ENCODE measurements at regions not wholly inside any gene's neighbourhood (a gene's known extent, or its start where the extent isn't known, plus 50 kb on each side); places are given as distances from the start of the nearest gene placed in this dataset.
A peak's percentile ranks its signal among the peaks of the same experiment; 100 is the strongest.

DNA sequence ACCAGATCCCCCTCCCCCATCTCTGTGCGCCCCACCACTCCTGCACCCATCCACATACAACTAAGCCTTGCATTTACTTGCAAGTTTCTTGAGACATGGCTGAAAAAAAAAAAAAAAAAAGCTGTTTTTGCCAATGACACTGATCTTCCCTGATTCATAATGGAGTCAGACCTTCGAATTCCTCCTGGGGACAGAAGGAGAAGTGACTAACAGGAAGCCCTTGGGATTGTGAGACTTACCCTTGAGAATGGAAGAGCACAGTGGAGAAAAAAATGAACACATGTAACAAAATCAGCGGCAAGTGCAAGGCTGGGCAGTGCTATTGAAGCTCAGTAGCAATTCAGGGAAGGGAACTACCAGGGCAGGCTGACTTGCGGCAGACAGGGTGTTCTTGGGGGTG is 288.4 kb downstream of the BCOR start:
- DNase-seq (ENCODE audit: low read depth), result no peak

DNA sequence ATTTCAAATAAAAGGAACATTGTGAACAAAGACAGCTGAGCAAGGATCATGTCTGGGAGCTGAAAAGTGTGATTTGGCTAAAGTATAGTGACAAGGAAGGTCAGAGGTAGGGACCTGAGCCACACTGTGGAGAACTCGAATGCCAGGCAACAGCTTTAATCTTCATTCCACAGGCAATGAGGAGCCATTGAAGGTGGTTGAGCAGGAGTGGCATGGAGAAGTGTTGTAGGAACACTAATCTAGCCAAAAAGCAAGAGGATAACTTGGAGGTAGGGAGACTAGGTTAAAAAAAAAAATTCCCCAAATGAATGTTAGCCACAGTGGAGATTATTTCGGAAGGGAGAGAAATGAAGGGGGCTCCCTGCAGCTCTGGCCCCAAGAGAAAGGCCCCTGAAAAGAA is 286.9 kb downstream of the BCOR start:
- no peak for DNase-seq (ENCODE audit: low read depth)

DNA sequence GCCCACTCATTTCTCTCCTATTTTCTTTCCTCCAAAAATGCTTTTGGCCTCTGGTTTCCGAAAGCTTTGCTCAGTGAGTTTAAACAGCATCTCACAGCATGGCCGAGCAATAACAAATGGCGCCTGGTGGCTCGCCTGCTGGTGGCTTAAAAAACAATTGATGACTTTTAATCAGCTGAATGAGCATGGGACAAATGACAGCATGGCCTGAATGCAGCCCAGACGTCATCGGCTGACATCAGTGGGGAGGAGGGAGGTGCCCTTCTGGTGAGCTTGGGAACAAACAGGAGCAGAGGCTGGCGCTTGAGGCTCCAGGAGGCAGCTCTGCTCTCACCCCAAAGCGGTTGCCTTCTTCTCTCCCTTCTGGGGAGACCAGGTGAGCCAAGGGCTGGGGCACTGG is 286.4 kb downstream of the BCOR start:
- DNase-seq (ENCODE audit: low read depth), result no peak

DNA sequence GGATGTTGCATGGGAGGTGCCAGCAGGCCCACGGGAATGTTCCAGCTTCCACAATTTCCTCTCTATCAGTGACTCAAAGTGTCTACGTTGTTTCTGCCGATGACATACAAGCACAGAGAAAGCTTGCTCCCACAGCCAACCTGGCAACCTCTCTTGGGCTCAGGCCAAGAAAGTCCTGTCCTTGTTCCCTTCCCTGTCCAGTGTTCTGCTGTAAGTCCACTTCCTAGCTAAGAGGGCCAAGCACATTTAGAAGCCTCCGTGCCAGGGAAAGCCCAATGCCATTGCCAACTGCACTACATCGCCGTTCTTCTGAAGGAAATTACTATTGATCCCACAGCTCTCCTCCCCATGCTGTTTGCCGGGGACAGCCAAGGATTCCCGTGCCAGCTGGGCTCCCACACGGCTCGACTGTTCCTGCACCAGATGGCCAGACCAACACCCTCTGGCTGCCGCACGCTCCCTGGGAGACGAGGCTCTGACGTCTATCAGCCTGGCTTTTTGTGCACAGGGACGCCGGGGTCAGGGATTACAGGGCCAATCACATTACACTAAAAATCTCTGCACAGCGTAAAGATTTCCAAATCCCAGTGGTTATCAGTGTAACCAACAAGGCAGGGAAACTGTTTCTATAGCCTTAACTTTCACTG is 284.0 kb downstream of the BCOR start:
- no peak for DNase-seq (ENCODE audit: low read depth)

DNA sequence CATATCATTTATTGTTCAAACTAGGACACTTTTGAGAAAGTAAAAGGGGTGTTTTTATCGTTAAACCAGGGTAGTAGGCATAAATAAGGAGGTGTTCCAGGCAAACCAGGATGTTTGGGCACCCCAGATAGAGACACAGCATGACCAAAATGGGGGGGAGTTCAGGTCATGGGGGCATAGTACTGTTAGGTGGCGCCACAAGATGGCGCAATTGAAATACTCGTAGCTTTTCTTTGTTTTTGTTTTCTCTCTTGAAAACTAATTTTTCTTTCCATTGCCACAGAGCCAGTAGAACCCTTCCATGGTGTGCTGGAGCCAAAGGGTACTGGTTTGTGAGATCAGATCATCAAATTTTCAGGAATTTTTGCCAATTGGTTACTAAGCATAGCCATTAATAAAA is 283.4 kb downstream of the BCOR start:
- peak; percentile 13 for DNase-seq (ENCODE audit: low read depth)

DNA sequence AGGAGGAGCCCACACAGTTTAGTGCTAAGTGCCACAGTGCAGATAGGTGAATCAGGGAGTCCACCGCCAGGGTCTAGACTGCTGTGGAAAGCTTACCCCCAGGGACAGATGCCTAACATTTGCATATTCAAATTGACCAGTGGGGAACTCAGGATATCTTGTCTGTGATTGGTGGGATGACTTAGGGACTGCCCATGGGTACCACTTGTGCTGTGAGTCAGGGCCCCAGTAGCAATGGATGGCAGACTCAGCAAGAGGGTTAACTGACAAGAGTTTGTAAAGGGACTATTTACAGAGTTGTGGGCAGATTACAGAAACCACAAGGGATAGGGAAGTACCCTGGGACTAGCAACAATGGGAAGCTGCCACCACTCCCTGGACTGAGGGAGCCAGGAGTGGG is 282.1 kb downstream of the BCOR start:
- DNase-seq (ENCODE audit: low read depth), result no peak

DNA sequence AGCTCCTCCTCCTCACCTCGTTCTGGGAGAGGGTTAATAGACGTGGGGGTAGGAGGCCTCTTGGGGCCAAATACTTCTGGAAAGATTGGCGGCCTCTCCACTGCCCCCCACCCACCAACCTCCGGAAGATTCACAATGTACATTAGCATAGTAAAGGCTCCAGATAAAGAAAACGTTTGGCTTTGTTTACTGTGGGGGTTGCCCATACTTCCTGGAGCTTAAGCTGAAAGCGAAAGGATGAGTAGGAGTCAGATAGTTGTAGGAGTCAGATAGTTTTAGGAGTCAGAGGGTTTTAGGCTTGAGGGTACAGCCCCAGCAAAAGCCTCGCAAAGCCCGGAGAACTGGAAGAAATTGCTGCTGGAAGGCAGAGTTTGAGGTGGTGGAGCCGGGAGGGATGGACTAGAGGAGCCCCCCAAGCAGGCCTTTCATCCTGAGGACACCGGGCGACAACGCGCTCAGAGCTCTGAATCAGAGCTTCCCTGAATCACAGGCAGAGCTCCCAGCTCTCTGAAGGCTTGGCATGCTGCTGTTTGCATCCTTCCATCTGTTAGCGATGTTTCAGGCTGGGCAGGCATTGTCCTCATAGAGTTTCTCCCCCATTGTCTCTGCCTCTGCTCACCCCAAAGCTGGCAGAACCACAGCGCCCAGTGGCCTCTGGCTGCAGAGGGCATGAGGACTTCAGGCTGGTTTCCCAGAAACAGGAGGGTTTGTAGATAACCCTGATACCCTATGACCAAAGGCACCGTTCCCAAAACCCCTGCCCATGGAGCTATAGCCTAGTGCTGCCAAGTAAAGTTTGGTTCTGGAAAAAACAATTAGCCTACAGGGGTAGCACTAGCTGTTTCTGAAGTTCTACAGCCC is 280.7 kb downstream of the BCOR start:
- no peak for DNase-seq (ENCODE audit: low read depth)

DNA sequence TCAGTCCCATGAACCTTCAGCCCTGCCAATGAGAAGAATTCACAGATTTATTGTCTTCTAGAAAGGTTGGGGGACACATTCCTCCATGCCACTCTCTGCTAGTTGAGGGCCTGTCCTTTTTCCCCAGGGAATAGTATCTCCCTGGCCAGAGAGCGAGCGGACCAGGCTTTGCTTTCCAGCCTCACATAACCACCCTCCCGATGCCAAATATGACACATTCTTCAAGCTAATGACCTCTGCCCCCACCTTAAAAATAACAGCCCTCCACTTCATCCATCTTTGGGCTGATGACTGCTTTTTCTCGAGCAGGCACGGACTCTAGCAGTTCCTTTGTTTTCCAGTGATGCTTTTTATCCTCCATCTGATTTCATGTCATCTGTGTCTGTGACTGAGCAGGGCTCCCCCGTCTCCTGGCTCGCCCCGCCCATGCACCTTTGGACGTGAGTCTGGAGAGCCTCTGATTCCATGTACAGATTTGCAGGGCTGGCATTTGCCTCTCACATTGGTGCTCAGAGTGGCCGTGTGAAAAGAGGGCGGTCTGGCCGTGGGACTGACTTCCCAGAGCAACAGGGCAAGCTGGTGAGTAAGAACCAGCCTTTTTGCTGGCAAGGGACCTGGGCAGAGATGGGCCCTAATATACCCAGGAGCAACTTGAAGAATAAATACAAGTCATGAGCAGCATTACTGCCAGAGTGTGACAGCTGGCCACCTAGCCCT is 279.8 kb downstream of the BCOR start:
- DNase-seq (ENCODE audit: low read depth), result no peak

DNA sequence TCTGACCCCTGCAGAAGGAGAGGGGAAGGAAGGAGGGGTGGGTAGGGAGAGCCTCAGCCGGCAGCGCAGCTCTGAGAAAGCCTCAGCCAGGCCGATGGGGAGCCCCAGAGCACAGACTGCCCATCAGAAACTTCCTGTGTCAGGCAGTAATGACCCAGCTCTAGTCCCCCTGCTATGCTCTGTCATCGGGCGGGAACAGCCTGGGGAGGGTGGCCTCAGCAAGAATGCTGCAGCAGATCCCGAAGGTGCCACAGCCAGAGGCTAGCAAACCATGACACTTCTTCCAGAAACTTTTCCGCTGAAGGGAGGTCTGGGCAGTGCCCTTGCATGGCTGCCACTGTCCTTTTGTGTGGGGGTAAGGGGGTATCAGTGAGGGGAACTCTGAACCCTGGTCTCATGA is 279.0 kb downstream of the BCOR start:
- no peak for DNase-seq (ENCODE audit: low read depth)

DNA sequence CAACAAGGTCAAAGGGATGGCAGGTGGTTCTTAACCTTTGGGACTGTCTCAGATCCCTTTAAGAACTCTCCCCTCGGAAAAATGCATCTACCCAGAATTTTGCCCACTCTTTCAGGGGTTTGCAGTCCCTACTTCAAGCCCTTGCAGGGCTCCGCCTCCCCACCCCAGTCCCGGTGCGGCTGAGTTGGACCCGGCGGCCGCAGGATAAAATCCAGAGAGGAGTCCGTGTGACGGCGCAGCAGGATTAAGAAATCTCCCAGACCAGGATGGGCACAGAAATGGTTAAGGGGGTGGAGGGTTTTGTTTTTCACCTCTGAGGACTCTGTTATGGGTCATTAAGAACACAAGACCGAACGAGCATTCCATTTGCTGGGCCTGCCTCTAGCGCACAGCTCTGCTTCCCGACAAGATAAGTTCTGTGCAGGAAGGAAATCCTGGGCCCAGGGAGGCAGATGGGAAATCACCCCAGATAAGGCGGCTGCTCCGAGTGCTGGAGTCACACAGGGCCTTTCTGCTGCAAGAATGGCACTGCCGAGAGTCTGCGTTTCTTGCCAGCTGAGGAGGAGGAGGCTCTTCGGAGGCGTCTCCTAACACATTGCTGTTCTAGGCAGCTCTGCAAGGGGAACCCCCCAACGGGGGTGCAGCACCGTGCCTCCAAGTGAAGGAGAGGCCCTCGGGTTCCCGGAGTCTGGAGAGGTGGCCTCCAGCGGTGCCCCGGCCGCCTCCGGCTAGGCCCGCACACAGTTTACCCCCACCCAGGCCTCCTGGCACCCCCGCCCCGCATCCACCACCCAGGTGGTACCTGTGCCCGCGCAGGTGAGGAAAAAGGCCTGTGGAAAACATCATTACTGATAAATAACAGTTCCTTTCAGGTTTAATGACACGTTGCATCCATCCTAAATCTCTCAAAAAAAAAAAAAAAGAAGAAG is 277.6 kb downstream of the BCOR start:
- no peak for DNase-seq (ENCODE audit: low read depth)

DNA sequence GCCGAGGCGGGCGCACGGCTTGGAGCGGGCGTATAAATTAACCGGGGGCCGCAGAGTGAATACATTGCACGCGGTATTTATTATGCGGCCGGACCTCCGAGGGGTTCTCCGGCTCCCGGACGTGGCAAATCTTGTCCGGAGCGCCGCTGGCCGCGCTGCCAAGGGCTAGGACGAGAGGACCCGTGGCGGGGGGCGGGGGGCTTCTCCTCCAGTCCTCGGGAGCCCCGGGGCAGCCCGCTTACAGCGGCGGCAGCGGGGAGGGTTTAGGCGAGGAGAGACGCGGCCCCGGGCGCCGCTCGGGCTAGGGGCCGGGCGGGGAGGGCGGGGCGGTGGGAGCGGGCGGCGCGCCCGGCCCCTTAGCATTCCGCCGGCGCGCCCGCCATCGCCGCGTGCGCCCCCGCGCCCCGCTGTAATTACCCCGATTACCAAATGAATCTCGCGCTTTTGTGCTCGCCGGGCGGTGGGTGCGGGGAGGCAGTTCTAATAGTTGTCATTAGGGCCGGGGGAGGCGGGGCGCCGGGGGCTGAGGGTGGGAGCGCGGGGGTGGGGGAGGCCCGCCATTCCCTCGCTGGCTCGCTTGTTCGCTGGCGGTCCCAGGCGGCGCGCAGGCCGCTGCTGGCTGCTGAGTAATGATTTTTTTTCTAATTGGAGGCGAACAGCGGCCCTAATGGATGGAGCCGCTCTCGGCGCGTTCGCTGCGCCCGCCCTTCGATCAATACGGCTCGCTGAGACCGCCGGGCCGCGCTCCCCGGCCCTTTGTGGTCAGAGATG is 276.6 kb downstream of the BCOR start:
- DNase-seq (ENCODE audit: low read depth), result no peak

DNA sequence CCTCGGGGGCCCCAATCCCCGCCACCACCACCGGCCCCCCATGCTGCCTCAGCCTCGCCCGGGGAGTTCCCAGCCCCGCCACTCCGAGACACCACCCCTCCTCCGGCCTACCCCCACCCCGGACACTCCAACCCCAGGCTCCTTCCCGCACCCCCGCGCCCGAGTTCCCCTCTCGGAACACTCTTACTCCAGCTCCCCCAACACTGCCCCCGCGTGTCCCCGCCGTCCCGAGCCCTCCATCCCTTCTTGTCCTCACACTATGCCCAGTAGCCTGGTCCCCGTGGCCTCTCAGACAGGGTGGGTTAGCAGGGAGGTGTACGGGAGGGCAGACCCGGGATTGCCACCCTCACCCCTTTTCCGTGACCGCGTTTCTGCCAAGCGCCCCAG is 276.1 kb downstream of the BCOR start:
- no peak for DNase-seq (ENCODE audit: low read depth)

DNA sequence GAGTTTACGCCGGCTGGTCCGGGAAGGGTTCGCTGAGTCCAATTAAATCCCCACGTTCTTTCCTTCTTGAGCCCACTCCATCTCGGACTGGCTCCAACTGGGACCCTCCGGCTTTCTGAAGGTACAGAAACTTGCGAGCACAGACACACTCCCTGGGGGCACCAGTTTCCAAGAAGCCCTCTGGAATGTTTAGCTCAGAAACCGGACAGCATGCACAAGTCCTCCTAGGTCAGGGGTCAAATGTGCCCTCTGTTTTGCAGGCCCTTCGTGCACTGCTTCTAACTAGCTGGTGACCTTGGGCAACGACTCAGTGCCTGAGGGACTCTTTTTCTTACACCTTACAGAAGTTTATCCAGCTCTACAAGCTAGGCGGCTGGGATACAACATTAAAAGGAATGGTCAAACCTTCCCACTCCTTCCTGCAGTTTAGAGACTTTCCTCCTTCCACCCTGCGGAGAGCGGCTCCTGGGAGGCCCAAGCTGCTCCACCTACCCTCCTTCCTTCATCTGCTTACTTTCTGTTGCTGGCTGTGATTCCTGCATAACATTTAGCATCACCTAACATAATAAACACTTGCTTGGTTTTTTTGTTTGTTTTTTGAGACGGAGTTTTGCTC is 275.5 kb downstream of the BCOR start:
- no peak for DNase-seq (ENCODE audit: low read depth)

DNA sequence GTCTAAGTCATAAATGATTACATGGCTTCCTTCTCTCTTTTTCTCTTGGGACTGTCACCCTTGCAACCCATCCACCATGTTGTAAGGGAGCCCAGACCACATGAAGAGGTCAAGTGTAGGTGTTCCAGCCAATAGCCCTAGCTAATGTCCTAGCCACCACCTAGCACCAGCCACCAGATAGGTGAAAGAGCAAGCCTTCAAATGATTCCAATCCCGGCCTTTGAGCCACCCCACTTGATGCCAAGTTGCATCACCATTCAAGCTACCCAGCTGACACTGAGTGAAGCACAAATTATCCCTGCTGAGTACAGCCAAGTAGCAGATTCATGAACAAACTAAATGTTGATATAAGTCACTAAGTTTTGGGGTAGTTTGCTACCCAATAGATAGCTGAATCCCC is 274.3 kb downstream of the BCOR start:
- DNase-seq (ENCODE audit: low read depth), result no peak

DNA sequence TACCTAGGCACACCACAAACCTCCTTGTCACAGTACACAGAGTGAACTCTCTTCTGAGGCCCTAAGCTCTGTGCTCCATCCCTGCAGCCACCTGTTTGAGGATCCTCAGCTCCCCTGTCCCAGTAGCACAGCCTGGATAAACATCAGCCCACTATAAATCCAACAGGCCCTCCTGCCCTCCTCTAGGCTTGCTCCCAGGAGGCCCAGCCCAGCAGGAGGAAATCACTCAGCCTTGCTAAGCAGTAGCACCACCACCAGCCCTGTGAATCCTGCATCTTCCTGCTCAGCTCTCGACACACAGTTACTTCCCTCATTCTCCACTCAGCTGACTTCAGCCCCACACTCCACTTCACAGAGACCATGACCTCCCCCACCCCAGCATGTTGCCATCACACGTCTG is 273.9 kb downstream of the BCOR start:
- no peak for DNase-seq (ENCODE audit: low read depth)

DNA sequence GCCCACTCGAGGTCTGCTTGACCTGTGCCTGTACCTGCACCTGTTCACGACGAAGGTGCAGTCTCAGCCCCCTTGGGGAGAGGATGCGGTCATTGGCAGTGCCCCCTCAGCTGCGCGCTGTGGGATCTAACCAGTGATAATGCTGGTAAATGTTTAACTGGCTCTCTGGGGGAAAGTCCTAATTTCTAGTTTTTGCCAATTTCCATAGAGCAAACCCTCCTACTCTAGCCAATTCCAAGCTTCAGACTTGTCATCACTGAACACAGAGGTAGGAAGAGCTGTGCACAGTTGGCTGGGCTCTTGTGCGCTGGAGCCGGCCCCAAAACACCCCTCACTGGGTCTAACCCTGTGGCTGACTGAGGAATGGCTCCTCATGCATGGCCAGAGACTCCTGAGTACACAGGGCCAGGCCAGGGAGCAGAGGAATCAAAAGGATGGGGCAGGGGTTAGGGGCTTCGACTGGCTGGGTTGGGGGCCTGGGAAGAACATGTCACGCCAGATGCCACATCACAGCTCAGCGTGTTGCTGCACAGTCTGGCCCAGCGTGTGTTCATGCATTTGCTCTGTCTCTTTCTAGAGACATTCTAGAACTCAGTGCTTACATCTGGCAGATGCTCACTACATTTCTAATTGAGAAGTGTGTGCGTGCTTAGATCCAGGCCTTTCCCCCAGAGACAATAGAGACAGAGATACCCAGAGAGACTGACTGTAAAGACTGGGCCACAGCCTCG is 270.8 kb downstream of the BCOR start:
- DNase-seq (ENCODE audit: low read depth), result no peak

DNA sequence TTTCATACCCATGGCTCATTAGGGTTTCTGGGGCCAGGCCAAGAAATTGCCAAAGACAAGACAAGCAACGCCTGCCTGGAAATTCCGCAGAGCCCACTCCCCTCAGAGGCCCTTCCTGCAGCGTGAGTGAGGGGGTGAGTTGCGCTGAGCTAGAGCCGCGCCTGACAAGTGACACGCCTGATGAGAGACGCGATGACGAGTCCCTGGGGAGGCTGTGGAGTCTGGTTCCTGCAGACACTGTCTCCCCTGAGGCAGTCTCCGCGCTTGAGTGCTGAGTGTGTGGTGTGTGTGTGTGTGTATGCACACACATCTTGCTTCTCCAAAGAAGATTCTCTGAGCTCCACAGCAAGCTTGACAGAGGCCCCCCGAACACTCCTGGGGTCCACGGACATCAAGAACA is 269.8 kb downstream of the BCOR start:
- DNase-seq (ENCODE audit: low read depth), result no peak

DNA sequence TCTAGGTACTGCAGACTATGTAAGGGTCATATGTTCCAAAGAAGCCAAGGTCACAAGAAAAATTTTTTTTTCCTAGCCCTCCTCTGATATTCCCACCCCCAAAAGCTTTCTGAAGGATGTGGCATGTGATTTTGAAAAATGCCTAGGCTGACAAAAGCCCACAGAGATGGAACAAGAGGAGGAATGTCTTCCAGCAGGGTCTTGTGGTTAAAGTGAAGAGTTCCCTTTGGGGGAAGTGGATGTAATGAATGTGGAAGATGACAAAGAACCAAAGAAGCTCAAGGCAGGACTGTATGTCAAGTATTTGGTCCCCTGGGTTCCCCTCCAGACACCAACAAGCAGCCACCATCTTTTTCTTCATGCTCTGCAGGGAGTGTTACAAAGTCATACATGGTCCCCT is 268.8 kb downstream of the BCOR start:
- DNase-seq (ENCODE audit: low read depth), result no peak

DNA sequence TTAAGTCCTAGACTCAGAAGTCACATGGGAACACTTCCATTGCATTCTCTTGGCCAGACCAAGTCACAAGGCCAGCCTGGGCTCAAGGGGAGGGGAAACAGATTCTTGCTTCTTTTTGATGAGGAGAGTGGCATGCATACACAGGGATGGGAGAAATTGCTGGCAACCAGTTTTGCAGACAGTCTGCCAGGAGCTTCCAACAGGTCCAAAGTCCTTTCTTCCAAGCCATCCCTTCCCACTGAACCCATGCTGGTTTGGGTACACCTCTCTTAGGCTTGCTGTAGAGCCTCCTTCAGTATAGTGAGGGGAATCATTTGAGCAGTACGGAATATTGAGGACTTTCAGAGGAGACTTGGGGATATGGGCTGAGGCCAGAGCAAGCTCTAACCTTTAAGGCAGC is 267.8 kb downstream of the BCOR start:
- DNase-seq (ENCODE audit: low read depth), result no peak

DNA sequence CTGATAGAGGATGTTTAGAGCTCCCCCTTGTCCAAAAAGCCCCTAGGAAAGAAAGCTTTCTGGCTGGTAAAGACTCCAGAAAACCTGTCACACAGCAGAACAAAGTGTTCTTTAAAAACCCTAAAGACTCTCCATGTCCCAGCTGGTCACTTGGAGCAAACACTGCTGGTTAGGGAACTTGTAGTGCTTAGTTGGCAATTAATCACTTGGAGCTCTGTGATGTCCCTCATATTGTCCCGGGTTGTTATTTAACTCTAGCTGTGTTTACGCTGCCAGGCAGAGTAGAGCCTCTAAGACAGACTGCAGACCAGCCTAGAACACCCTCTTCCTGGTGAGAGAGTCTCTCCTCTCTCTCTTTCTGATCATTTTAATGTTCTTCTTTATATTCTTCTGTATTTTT is 267.3 kb downstream of the BCOR start:
- DNase-seq (ENCODE audit: low read depth), result no peak
